H9 (cell line): ENCODE measurements at regions not wholly inside any gene's neighbourhood (a gene's known extent, or its start where the extent isn't known, plus 50 kb on each side); places are given as distances from the start of the nearest gene placed in this dataset.

Experiments
- DNase-seq: peaks from one replicate; pipeline ENCODE4 v3.0.0-alpha.2; 2017
- H2AFZ ChIP-seq: one replicate; pipeline ENCODE4 v1.6.1; 2013; ENCODE audit warnings: mild to moderate bottlenecking, low read length, control low read depth, moderate library complexity
- H2AK5ac ChIP-seq: 2 replicates; pipeline ENCODE4 v1.6.1; 2013; ENCODE audit warnings: low read length, control low read depth, mixed read lengths; ENCODE audit not compliant: insufficient read length
- H2BK120ac ChIP-seq: one replicate; pipeline ENCODE4 v1.6.1; 2013; ENCODE audit warnings: low read depth, mild to moderate bottlenecking, low read length, control low read depth, inconsistent platforms; ENCODE audit not compliant: poor library complexity, severe bottlenecking
- H2BK12ac ChIP-seq: 2 replicates; pipeline ENCODE4 v1.6.1; 2013; ENCODE audit warnings: low read length, control low read depth, mixed read lengths, low read depth; ENCODE audit not compliant: insufficient read length
- H2BK15ac ChIP-seq: 2 replicates; pipeline ENCODE4 v1.6.1; 2013; ENCODE audit warnings: low read depth, low read length, control low read depth
- H2BK20ac ChIP-seq: one replicate; pipeline ENCODE4 v1.6.1; 2013; ENCODE audit warnings: low read depth, mild to moderate bottlenecking, low read length, control low read depth, inconsistent platforms; ENCODE audit not compliant: poor library complexity, severe bottlenecking
- H2BK5ac ChIP-seq: 2 replicates; pipeline ENCODE4 v1.6.1; 2013; ENCODE audit warnings: low read length, control low read depth, mixed read lengths; ENCODE audit not compliant: insufficient read length
- H3K14ac ChIP-seq: 2 replicates; pipeline ENCODE4 v1.6.1; 2013; ENCODE audit warnings: low read length, control low read depth; ENCODE audit not compliant: insufficient read depth
- H3K18ac ChIP-seq: 2 replicates; pipeline ENCODE4 v1.6.1; 2013; ENCODE audit warnings: low read depth, mild to moderate bottlenecking, mixed read lengths, low read length, control low read depth; ENCODE audit not compliant: insufficient read length
- H3K23ac ChIP-seq: 2 replicates; pipeline ENCODE4 v1.6.1; 2013; ENCODE audit warnings: low read length, control low read depth, mixed read lengths, low read depth; ENCODE audit not compliant: insufficient read length
- H3K23me2 ChIP-seq: 2 replicates; pipeline ENCODE4 v1.6.1; 2013; ENCODE audit warnings: low read depth, mild to moderate bottlenecking, mixed read lengths, low read length, control low read depth; ENCODE audit not compliant: insufficient read length, poor library complexity, severe bottlenecking
- H3K27ac ChIP-seq: 2 replicates; pipeline ENCODE4 v1.5.1; 2013; ENCODE audit warnings: low read length, control low read depth, mixed read lengths, low read depth; ENCODE audit not compliant: insufficient read length
- H3K27me3 ChIP-seq: 2 replicates; pipeline ENCODE4 v1.6.1; 2013; ENCODE audit warnings: low read length, control low read depth, inconsistent platforms; ENCODE audit not compliant: insufficient read depth
- H3K4ac ChIP-seq: 2 replicates; pipeline ENCODE4 v1.6.1; 2013; ENCODE audit warnings: low read depth, mild to moderate bottlenecking, control low read depth, inconsistent platforms, low read length, moderate library complexity
- H3K4me1 ChIP-seq: 2 replicates; pipeline ENCODE4 v1.6.1; 2013; ENCODE audit warnings: low read length, control low read depth, inconsistent platforms; ENCODE audit not compliant: insufficient read depth
- H3K4me2 ChIP-seq: 2 replicates; pipeline ENCODE4 v1.6.1; 2013; ENCODE audit warnings: low read length, control low read depth, mixed read lengths; ENCODE audit not compliant: insufficient read length, insufficient read depth
- H3K56ac ChIP-seq: 2 replicates; pipeline ENCODE4 v1.6.1; 2013; ENCODE audit warnings: low read depth, mild to moderate bottlenecking, mixed read lengths, low read length, control low read depth; ENCODE audit not compliant: insufficient read length
- H3K79me1 ChIP-seq: 2 replicates; pipeline ENCODE4 v1.6.1; 2013; ENCODE audit warnings: low read depth, mild to moderate bottlenecking, moderate library complexity, low read length, control low read depth, inconsistent platforms; ENCODE audit not compliant: insufficient read depth, poor library complexity, severe bottlenecking
- H3K79me2 ChIP-seq: 2 replicates; pipeline ENCODE4 v1.6.1; 2013; ENCODE audit warnings: low read length, control low read depth, inconsistent platforms; ENCODE audit not compliant: insufficient read depth
- H3K9ac ChIP-seq: 2 replicates; pipeline ENCODE4 v1.6.1; 2013; ENCODE audit warnings: low read length, control low read depth, mixed read lengths; ENCODE audit not compliant: insufficient read length; ENCODE audit errors: extremely low read depth
- H3K9me3 ChIP-seq: one replicate; pipeline ENCODE4 v1.6.1; 2013; ENCODE audit warnings: low read depth, low read length, inconsistent platforms; ENCODE audit not compliant: control insufficient read depth
- H3T11ph ChIP-seq: one replicate; pipeline ENCODE4 v1.6.1; 2013; ENCODE audit warnings: mild to moderate bottlenecking, low read length, control low read depth, inconsistent platforms
- H4K20me1 ChIP-seq: one replicate; pipeline ENCODE4 v1.6.1; 2013; ENCODE audit not compliant: control insufficient read depth, insufficient read length, insufficient read depth
- H4K5ac ChIP-seq: 2 replicates; pipeline ENCODE4 v1.6.1; 2013; ENCODE audit warnings: low read depth, mild to moderate bottlenecking, mixed read lengths, low read length, control low read depth; ENCODE audit not compliant: insufficient read length
- H4K8ac ChIP-seq: replicated peaks from 2 replicates; pipeline ENCODE4 v1.6.1; 2013; ENCODE audit warnings: low read length, control low read depth, mixed read lengths, low read depth; ENCODE audit not compliant: insufficient read length
- H4K91ac ChIP-seq: 2 replicates; pipeline ENCODE4 v1.6.1; 2013; ENCODE audit warnings: low read depth, mild to moderate bottlenecking, moderate library complexity, mixed read lengths, low read length, control low read depth; ENCODE audit not compliant: insufficient read length
- H3K27ac Mint-ChIP-seq, 3 experiments: 2 replicates in 2 of 3; 3 replicates in 1 of 3; pipeline ENCODE4 v1.8.0; 2020 to 2021; ENCODE audit warnings: mixed read lengths in 3 of 3, mild to moderate bottlenecking in 1 of 3, moderate library complexity in 1 of 3
- H3K27me3 Mint-ChIP-seq: 2 replicates; pipeline ENCODE4 v1.8.0; 2021; ENCODE audit warnings: low read depth, mild to moderate bottlenecking, moderate library complexity, mixed read lengths
- H3K36me3 Mint-ChIP-seq, 3 experiments: 2 replicates in 2 of 3; 3 replicates in 1 of 3; pipeline ENCODE4 v1.8.0; 2020 to 2021; ENCODE audit warnings: low read depth in 3 of 3, mixed read lengths in 3 of 3; ENCODE audit not compliant: insufficient read depth in 1 of 3
- H3K4me1 Mint-ChIP-seq, 2 experiments: 2 replicates each; pipeline ENCODE4 v1.8.0; 2020; ENCODE audit warnings: mixed read lengths in 2 of 2
- H3K4me3 Mint-ChIP-seq, 2 experiments: 2 replicates in 1 of 2; 3 replicates in 1 of 2; pipeline ENCODE4 v1.8.0; 2020 to 2021; ENCODE audit warnings: mild to moderate bottlenecking in 2 of 2, mixed read lengths in 2 of 2, moderate library complexity in 1 of 2
- H3K9me3 Mint-ChIP-seq, 2 experiments: 2 replicates in 1 of 2; 3 replicates in 1 of 2; pipeline ENCODE4 v1.8.0; 2020; ENCODE audit warnings: mild to moderate bottlenecking in 2 of 2, mixed read lengths in 2 of 2, moderate library complexity in 1 of 2
- WGBS: extraction: QIAGEN DNeasy Blood & Tissue Kit; methylation state at CpG from one replicate; pipeline ENCODE4 v1.1.7; 2013; ENCODE audit warnings: missing lambda C conversion rate, low lambda C conversion rate, mixed read lengths; ENCODE audit not compliant: insufficient read length; ENCODE audit errors: extremely low coverage; 5-methylcytosine and 5-hydroxymethylcytosine counted together
- TF ChIP-seq, protein P1 (sequence below): fragments of 200-600 bp; sonication (generic); conservative IDR thresholded peaks from 3 replicates; pipeline ENCODE4 v1.8.0; 2021; ENCODE audit warnings: antibody characterized with exemption, mild to moderate bottlenecking

- H3K23ac ChIP-seq = no peak overlapping the region
- H4K91ac ChIP-seq = no peak overlapping the region
- H3K9me3 ChIP-seq = no peaks in the 10 kb centered on the region
- H3K79me1 ChIP-seq = no peaks in the 10 kb centered on the region
- no peak overlapping the region for H4K5ac ChIP-seq
- H2BK12ac ChIP-seq = no peak overlapping the region
- no peaks in the 10 kb centered on the region for H4K20me1 ChIP-seq
- H3K4ac ChIP-seq = no peak overlapping the region
- no peak overlapping the region for H3K14ac ChIP-seq
- H3K79me2 ChIP-seq = no peaks in the 10 kb centered on the region
- no peak overlapping the region for H3K18ac ChIP-seq
- WGBS = no CpG with 5 or more reads among the region's 5 CpGs
- no peaks in the 10 kb centered on the region for H3K27me3 ChIP-seq
- H3K9me3 Mint-ChIP-seq = no peaks in the 10 kb centered on the region
- DNase-seq = no peak
- no peak overlapping the region for H3K27ac Mint-ChIP-seq
- H2BK5ac ChIP-seq = no peak overlapping the region
- no peak overlapping the region for H3K4me2 ChIP-seq
- H3K23me2 ChIP-seq = no peaks in the 10 kb centered on the region
- no peak overlapping the region for H3K56ac ChIP-seq
- TF ChIP-seq, protein P1, sequence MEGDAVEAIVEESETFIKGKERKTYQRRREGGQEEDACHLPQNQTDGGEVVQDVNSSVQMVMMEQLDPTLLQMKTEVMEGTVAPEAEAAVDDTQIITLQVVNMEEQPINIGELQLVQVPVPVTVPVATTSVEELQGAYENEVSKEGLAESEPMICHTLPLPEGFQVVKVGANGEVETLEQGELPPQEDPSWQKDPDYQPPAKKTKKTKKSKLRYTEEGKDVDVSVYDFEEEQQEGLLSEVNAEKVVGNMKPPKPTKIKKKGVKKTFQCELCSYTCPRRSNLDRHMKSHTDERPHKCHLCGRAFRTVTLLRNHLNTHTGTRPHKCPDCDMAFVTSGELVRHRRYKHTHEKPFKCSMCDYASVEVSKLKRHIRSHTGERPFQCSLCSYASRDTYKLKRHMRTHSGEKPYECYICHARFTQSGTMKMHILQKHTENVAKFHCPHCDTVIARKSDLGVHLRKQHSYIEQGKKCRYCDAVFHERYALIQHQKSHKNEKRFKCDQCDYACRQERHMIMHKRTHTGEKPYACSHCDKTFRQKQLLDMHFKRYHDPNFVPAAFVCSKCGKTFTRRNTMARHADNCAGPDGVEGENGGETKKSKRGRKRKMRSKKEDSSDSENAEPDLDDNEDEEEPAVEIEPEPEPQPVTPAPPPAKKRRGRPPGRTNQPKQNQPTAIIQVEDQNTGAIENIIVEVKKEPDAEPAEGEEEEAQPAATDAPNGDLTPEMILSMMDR = no peak
- no peaks in the 10 kb centered on the region for H3K36me3 Mint-ChIP-seq
- no peak overlapping the region for H2BK20ac ChIP-seq
- H2BK15ac ChIP-seq = no peak overlapping the region
- H3K4me3 Mint-ChIP-seq = no peak overlapping the region
- peaks cover 2% of the 10 kb centered on the region for H3K27me3 Mint-ChIP-seq
- no peak overlapping the region for H3K9ac ChIP-seq
- H2AK5ac ChIP-seq = no peak overlapping the region
- H3K4me1 ChIP-seq = no peaks in the 10 kb centered on the region
- no peak overlapping the region for H2AFZ ChIP-seq
- H3K4me1 Mint-ChIP-seq = peaks cover 2 to 12% of the 10 kb centered on the region in 2 experiments; a peak in 2 of 4 replicates
- no peak overlapping the region for H2BK120ac ChIP-seq
- H4K8ac ChIP-seq = no peak overlapping the region
- H3K27ac ChIP-seq = no peak overlapping the region
- no peak overlapping the region for H3T11ph ChIP-seq
These were observed 331.1 kb downstream of the BCL11B start for GRCh38 chr14:98940693-98941437.
